Testis (tissue), 2 donors: ENCODE measurements at regions not wholly inside any gene's neighbourhood (a gene's known extent, or its start where the extent isn't known, plus 50 kb on each side); places are given as distances from the start of the nearest gene placed in this dataset.

Experiments
- POLR2A ChIP-seq: fragments of 450-650 bp; IDR thresholded peaks from one replicate; pipeline ENCODE4 v1.6.1; 2017; ENCODE audit warnings: antibody characterized with exemption, mild to moderate bottlenecking, moderate library complexity
- TF ChIP-seq, protein P1 (sequence below), 3 experiments: fragments of 450-650 bp in 2 of 3; fragments of 200-600 bp in 1 of 3; sonication (generic) in 1 of 3; IDR thresholded peaks; one replicate each; pipeline ENCODE4 v1.5.1; 2016 to 2019; ENCODE audit warnings: antibody characterized with exemption in 3 of 3, mild to moderate bottlenecking in 2 of 3, moderate library complexity in 1 of 3

DNA sequence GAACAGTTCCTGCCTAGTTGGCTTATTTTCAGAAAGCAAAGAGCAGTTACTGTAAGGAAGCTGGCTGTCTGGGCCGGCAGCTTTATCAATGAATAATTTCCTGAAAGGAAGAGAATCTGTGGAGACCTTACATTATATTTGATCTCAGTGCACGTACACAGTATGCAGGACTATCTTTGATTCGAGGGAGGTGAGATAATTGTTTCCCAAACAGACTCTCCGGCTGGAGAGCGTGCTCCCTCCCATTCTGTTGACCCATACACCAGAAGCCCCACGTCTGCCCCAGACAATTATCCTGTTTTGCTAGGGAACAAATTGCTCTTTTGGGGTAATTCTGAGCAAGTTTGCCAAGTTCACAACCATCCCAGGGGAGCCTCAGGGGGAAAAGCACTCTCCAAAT lies 1115.0 kb downstream of the VRK1 start:
- TF ChIP-seq, protein P1, sequence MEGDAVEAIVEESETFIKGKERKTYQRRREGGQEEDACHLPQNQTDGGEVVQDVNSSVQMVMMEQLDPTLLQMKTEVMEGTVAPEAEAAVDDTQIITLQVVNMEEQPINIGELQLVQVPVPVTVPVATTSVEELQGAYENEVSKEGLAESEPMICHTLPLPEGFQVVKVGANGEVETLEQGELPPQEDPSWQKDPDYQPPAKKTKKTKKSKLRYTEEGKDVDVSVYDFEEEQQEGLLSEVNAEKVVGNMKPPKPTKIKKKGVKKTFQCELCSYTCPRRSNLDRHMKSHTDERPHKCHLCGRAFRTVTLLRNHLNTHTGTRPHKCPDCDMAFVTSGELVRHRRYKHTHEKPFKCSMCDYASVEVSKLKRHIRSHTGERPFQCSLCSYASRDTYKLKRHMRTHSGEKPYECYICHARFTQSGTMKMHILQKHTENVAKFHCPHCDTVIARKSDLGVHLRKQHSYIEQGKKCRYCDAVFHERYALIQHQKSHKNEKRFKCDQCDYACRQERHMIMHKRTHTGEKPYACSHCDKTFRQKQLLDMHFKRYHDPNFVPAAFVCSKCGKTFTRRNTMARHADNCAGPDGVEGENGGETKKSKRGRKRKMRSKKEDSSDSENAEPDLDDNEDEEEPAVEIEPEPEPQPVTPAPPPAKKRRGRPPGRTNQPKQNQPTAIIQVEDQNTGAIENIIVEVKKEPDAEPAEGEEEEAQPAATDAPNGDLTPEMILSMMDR (IDR thresholded peaks at IDR 0.05), result no peak
- TF ChIP-seq POLR2A, result no peak
